ELF-1 (cell line): ENCODE measurements at regions not wholly inside any gene's neighbourhood (a gene's known extent, or its start where the extent isn't known, plus 50 kb on each side); places are given as distances from the start of the nearest gene placed in this dataset.

ENCODE experiments used
- DNase-seq: peaks from one replicate; pipeline ENCODE4 v3.0.0-alpha.2; 2016; ENCODE audit warnings: low read depth, low spot score

DNA sequence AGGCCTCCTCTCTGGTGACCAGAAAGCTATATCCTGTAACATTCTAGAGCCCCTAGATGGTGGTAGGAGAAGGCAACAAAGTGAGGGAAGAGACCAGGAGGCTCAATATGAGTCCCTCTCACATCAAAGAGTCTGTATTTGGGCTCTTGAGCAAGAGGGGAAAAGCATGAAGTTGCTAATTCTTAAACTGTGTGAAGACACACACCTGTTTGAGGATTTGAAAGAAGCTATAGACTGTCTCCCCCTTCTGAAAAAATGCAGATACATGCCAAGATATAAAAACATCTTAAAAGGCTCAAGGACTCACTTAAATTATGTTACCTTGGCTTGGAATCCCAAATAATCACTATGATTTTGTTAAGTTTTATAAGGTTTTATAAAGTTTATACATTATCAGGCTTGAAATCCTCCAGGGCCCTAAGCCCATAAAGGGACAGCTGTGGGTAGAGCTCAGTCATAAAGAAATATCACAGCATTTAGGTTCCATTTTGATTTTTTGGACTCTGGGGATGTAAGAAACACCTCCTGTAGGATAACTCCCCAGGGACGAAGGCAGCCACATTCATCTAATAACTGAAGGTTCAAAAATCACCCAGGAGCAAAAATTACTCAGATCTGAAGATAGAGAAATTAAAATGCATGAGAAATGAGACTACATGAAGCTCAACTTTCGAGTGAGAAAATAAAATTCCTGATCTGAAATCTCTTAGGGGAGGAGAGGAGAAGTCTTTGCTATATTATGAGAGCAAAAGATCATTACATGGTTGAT, 136.1 kb upstream of the LGALSL start:
- no peak for DNase-seq

DNA sequence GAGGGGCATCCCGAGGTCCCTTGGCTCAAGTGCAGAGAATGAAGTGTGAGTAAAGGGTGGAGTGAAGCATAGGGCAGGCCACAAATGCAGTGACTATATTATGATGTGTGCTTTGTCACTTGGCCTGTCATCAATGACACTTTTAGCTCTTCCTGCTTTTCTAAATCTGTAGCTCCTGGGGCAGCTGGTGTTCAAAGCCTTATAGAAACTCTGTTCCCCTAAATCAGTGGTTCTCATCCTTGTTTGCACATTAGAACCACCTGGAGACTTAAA, 135.6 kb upstream of the LGALSL start:
- no peak for DNase-seq

DNA sequence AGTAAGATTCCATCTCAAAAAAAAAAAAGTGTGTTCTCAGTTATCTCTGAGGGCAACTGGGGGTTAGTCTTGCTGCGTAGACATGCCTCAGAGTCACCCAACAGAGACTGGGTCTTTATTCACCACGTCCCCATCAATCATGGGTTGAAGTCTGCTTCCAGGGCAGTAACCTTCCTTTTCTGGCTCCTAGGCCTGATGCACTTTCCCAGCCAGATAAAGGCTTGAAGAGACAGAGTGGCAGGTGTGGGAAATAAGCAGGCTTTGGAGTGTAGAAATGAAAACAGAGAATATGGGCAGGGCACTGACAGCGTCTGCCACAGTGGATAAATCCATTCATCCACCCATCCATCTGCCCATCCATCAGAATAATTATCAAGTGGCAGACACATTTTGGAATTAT, 134.1 kb upstream of the LGALSL start:
- DNase-seq, result no peak

DNA sequence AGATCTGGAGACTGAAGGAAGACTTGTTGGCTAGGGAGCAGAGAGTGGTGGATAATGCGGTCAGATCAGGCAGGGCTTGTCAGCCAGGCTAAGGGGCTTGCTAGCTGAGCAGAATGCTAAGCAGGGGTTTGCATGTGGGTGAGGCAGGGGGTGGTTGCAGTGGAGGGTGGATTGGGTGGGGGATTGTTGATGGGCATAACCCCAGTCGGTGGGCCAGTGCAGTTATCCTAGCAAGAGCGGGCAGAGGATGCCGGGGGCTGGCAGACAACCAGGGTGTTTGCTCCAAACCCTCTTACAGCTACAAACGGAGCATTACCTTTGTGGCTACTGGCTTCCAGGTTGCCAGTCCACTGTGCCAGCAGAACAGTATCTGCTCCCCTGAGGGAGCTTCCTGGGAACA, 131.5 kb upstream of the LGALSL start:
- DNase-seq, result no peak

DNA sequence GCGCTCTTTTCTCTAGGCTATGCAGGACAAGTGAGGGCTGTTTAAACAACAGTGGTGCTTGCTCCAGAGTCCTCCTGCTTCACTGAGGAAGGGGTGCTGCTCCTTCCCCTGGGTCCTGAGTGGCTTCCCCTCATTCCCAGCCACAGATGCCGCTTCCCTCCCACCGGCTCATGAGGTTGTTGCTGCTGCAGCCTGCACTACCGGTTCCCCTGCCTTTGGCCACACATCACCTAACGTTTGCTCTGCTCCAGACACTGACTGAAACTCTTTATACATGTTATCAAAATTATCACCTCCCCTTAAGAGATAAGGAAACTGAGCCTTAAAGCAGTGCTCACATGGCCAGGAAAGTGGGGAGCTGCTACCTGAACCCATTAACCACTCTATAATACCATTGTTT, 130.8 kb upstream of the LGALSL start:
- no peak for DNase-seq

DNA sequence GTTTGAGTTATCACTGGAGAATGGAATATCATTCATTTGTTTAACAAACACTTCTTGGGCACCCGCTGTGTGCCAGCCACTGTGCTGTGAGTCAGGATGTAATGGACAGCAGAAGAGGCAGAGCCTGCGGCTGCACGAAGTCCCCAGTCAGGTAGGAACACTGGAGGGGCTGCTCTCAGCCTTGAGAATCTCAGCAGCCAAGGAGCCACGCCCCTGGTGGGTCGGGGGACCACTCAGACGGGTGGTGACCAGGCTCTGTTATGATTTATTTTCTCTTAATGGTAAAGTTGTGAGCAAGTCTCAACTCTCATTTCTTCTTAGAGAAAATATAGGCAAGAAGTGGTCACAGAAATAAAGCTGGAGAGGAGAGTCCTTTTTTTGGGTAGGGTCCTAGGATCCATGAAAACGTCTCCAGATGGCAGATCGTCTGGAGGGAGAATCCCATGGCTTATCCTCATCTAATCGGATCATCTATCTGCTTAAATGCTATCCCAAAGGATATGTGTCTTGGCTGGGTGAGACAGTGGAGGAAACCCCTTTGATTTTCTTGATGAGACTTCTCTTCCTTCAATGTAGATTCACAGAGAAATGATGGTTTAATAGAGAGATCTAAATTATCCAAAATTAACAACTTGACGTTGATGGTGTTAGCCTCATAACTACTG, 129.1 kb upstream of the LGALSL start:
- DNase-seq, result no peak

DNA sequence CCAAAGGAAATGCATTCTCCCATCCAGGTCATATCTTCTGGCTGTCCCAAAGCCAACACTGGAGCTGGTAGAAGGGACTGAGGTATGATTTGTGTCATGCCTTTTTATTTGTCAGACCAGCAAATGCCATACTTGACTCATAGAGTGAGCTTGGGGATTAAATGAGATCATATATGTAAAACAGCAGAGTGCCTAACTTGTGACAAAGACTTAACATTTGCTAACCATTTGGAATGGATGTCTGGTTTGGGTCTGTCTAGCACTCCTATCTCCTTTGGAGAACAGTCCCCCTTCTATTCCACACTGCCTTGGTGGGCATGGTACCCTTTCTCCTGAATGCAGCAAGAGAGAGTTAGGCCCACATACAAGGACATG, 128.5 kb upstream of the LGALSL start:
- no peak for DNase-seq

DNA sequence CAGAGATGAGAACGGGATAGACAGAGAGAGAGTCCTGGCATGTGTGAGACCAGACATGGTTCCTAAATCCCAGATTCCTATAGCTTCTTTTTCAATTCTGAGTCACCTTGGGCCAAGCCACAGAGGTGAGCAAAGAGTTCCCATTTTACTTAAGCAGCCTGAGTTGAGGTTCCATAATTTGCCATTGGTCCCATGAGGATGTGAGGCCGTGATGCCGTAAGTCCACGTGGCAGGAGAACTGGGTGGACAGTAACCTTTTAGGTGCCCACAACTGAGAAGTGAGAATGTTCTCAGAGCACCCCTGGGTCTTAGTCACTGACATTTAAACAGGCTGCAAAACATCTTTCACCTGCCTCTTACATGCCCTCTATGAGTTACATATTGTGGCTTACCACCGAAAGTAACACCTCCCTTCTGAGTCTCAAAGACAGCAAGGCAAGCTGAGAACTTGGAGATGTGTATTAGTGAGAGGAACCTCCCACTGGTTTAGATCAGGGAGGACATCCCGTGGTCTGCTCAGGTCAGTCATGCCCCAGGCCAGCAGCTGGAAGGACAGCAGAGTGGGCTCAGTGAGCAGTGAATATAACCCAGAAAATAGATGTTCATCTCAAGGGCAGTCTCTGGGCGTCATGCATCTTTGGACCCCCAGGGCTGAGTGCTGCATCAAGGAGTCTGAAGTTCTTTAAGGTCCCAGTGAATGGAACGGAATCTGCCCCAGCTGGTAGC, 127.9 kb upstream of the LGALSL start:
- DNase-seq, result no peak

DNA sequence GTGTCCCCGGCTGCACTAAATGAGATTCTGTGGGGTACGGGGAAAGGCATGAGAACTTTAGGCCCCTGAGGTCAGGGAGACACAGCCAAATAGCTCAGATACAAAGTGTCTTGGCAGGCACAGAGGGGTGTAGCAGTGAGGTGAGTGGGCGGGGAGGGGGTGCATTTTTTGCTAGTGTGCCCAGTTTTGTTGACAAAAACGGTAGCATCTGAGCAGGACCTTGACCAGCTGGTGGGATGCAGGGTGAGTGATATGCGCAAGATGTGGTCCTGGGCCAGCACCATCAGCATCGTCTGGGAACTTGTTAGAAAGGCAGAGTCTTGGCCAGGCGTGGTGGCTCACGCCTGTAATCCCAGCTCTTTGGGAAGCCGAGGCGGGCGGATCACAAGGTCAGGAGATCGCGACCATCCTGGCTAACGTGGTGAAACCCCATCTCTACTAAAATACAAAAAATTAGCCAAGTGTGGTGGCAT, 127.3 kb upstream of the LGALSL start:
- DNase-seq, result no peak

DNA sequence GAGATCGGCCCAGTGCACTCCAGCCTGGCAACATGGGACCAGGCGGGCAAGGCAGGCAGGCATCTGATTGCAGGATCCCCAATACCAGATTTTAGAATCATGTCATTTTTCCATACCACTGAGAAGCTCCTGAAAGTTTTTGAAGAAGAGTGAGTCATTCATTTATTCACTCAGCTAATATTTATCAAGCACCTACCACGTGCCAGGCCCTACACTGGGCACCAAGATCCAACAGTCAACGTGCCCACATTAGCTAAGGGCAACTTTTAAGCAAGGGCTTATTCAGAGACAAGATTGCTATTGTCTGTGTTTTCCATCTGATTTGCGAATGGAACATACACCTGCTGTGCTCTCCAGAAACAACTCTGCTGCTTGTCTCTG, 126.8 kb upstream of the LGALSL start:
- no peak for DNase-seq

DNA sequence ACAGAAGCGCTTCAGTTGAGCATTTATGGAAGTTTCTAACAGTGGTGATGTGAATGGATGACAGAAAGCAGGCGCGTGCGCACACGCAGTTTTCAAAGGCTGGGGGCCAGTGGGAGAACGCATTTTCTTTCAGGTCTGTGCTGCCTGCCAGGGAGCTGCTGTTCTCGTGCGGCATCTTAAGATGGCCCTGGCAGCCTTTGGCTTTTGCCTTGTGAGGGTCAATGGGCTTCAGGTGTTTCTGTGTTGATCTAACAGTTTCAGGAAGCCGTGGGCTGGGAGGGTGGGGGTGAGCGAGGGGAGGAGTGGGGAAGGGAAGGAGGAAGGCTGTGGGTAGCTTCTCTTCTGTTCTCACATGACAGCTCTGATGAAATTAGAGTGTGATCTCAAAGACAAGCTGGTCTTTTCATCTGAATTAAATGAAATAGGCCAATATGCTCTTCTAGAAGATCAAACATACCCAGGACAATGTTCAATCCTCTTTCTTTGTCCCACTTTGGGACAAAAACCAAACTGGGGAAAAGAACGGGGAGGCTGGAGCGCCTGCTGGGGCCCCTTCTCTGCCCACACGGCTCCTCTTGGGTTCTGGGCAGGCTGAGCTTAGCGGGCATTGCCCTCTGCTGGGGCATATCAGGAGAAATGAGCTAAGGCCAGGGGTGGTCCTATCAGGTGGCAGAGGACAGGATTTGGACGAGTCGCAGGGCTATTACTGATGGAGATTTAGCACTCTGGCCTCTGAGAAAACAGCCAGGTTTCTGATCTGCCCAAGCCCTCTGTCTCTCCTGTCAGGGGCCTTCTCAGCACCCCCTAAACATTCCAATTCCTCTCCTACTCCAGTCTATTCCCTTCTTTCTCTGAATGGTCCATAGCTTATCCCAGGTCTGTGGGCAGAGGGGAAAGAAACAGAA, 126.2 kb upstream of the LGALSL start:
- DNase-seq, result no peak

DNA sequence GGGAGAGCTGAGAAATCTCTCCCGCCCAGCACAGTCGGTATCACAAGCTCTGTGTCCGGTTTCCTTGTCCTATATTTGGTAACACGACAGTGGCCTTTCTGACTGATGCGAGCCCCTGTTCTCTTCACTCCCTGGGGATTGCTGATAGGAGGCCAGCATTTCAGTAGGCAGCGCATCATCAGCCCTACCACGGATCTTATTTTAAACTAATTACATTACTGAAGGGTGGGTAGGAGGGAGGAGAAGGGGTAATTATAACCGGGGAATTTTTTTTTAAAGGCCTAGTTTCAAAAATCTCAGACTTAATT, 125.6 kb upstream of the LGALSL start:
- DNase-seq, result no peak

DNA sequence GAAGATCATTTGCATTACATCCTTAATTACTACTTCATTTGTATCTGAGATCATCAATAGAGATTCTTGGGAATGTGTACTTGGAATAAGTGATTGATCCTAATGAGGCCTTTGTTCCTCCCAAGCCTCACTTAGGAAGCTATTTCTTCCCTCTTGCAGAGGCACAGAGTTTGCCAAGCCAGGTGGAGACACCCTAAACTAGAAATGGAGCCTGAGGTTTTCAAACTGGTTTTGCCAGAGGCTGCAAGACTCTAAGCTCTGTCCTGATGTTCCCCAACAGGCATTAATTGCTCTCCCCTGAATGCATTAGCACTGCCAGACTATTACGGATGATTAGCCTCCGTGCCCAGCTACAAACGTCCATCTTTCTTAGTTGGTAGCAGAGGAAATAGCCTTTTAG, 125.2 kb upstream of the LGALSL start:
- DNase-seq, result no peak

DNA sequence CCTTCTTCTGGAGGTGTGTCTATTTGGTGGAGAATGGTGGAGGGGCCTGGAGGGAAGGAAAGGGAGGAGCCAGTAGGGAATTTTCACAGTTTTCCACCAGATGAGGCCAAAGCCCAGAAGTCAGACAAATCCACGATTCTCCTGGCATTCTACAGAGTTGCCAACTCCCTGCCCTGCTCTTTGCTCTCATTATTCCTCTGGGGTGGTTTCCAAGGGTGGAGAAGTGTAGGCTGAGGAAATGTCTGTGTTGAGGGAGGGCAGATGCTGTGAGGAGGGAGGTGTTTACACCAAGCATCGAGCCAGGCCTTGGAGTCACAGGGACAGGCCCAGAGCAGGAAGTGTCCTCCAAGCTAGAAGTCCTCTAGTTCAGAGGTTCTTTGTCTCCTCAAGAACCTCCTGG, 124.1 kb upstream of the LGALSL start:
- DNase-seq, result no peak

DNA sequence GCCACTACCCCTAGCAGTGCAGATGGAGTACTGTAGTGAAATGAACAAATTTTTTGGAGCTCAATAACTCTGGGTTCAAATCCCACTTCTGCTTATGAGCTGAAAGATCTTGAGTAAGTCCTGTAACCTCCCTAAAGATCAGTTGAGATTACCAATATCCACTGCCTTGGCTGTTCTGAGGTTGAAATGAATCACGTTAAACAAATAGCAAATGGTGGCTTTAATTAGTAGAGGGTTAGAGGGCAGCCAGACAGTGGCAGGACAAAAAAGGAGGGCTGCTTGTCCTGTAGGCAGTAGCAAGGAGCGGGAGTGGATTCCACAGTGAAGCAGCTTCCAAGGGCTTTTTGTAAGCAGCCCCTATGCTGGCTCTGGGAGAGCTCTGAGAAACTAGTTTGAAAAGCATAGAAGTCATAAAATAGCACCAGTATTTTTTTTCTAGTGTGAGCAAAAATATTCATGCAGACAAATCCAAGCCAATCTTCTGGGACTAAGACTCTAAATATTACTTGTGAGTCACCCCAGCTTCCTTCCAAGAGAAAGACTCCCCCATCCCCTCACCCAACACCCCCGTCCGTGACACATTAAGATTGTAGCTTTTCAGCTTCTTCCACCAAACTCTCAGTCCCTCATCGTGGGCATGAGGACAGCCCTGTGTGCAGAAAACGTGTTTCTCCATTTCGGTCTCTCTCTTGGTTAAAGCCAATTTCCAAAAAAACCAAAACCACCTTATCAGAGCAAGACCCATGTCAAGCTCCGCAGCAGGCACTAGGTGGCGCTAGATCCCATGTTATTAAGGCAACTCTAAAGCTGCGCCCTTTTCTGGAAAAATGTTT, 123.5 kb upstream of the LGALSL start:
- peak; percentile 86 for DNase-seq

DNA sequence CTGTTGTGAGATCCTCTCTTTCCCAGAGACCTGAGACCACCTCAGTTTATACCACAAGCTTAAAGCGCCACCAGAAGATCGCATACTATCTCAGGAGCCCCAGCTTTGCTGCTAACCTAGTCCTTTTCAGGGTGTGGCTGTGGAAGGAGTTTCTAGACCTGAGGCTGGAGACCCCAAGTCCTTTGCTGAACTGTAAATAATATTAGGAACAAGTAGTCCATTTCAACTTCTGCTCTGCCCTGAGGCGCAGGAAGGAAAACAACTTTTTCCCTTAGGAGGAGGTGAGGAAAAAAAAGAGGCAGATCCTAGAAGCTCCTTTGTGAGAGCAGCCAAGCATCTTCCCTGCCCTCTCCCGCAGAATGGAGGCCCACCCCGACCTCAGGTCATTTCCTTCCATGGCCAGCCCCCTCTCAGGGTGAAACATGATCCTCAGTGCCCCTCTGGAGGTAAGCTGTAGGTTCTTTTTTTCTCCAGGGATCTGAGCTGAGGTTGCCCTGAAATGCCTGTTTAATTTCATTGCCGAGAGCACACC, 122.8 kb upstream of the LGALSL start:
- DNase-seq, result peak; percentile 68

DNA sequence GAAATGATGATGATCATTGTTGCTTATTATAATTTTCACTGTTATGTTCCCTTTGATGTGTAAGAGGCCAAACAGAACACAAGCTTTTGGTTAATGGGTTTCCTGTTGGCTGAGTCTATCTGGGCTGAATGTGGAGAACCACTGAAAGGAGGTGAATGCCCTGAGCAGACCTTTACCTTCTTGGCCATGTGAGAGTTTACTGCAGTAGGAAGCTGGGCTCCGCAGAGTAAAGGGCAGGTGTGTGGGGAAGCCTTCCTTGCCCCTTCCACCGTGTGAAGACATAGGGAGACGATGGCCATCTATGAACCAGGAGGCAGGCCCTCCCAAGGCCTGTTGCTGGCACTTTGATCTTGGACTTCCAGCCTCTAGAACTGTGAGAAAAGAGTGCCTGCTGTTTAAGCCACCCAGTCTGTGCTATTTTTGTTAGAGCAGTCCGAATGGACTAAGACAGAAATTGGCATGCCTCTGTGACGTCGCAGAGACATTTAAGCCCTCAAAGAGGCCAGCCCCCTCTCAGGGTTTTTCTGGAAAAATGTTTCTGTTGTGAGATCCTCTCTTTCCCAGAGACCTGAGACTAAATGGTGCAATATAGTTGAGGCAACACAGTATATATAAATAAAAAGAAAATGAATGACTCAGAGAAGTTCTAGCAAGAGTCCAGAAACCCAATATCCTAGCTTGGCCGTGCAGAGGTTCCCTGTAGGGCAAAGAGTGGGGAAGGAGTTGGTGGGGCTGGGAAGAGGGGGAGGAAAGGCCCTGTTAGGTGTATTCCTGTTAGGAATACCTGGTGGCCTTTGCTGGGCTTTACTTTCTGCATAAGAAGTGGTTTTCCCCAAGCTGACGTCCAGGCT, 121.9 kb upstream of the LGALSL start:
- DNase-seq, result no peak

DNA sequence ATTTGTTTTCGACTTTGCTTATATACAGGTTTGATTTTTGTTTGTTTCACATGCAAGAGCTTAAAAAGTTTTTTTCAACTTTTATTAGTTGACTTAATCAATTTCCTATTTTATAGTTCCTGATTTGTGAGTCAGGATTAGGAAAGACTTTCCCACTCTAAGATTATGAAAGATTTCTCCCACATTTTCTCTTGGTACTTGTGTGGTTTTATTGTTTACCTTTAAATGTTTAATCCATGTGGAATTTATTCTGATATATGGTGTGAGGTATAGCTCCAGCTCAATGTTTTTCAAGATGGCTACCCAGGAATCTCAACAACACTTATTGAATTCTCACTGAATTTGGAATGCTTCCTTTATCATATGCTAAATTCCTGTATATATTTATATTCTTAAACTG, 117.8 kb upstream of the LGALSL start:
- DNase-seq, result no peak

DNA sequence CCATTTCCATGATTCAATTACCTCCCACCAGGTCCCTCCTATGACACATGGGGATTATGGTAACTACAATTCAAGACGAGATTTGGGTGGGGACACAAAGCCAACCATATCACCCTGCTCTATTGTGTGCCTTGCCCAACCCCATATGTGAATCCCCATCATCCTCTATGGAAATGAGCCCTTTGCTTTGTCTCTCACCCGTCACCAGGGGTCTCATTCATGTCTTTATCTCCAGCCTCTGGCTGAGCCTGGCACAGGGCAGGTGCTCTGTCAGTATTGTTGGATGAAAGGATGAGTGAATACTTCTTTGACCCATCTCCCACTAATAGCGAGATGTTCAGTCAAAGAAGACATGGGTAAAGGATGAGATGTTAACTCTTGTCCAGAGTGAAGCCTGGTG, 116.6 kb upstream of the LGALSL start:
- DNase-seq, result no peak

DNA sequence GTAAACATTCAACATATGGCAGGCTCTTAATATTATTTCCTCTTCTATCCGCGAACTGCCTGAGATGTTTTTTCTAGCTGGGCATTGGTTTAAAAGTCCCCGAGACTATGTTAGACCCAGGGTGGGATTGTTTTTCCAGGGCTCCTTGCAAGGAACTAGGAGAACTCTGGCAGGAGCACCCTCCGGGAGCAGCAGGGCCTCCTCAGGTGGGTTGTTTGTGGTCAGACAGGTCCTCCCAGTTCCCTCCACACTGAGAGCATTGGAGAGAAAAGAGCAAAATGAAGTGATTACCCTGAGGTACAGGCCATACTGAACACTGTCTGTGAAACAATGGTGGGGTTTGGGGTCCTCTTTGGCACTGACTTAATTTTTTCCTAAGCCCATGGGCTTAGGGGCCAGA, 115.9 kb upstream of the LGALSL start:
- DNase-seq, result peak; percentile 44
